GM18505 (cell line): ENCODE measurements at regions not wholly inside any gene's neighbourhood (a gene's known extent, or its start where the extent isn't known, plus 50 kb on each side); places are given as distances from the start of the nearest gene placed in this dataset.

ENCODE experiments used
- ATAC-seq: cut with Tn5 transposase; IDR thresholded peaks from one replicate; pipeline ENCODE4 v1.9.1; 2021; ENCODE audit not compliant: unreplicated experiment
- POLR2A ChIP-seq: IDR thresholded peaks from 4 replicates; pipeline ENCODE4 v1.6.1; 2011; ENCODE audit warnings: borderline replicate concordance; ENCODE audit not compliant: insufficient read depth, insufficient read length; ENCODE audit errors: extremely low read depth

- ATAC-seq, result no peak
- TF ChIP-seq POLR2A, result no peak
Measured at GRCh38 chr4:129350834-129351721, 255.1 kb downstream of the C4orf33 start.

- no peak for ATAC-seq
- no peak for TF ChIP-seq POLR2A
Measured at GRCh38 chr4:129352480-129352879, 256.5 kb downstream of the C4orf33 start.

GRCh38 chr4:129353490-129353889, 257.5 kb downstream of the C4orf33 start:
- no peak for TF ChIP-seq POLR2A
- no peak for ATAC-seq

GRCh38 chr4:129355031-129355430, 259.1 kb downstream of the C4orf33 start:
- no peak for ATAC-seq
- TF ChIP-seq POLR2A, result no peak

GRCh38 chr4:129355516-129355915, 259.6 kb downstream of the C4orf33 start:
- no peak for ATAC-seq
- no peak for TF ChIP-seq POLR2A

GRCh38 chr4:129358571-129358970, 262.6 kb downstream of the C4orf33 start:
- TF ChIP-seq POLR2A, result no peak
- ATAC-seq, result no peak

- no peak for TF ChIP-seq POLR2A
- no peak for ATAC-seq
Measured at GRCh38 chr4:129359461-129359860, 263.5 kb downstream of the C4orf33 start.

GRCh38 chr4:129362691-129363274, 266.8 kb downstream of the C4orf33 start:
- peak; percentile 82 for ATAC-seq
- TF ChIP-seq POLR2A, result no peak

- TF ChIP-seq POLR2A, result no peak
- no peak for ATAC-seq
Measured at GRCh38 chr4:129364747-129365452, 268.9 kb downstream of the C4orf33 start.

GRCh38 chr4:129369361-129370010, 273.5 kb downstream of the C4orf33 start:
- TF ChIP-seq POLR2A, result no peak
- ATAC-seq, result no peak

GRCh38 chr4:129371065-129371464, 275.1 kb downstream of the C4orf33 start:
- TF ChIP-seq POLR2A, result no peak
- no peak for ATAC-seq

GRCh38 chr4:129371926-129372325, 276.0 kb downstream of the C4orf33 start:
- no peak for ATAC-seq
- no peak for TF ChIP-seq POLR2A

- ATAC-seq, result no peak
Measured at GRCh38 chr4:129377131-129377845, 281.3 kb downstream of the C4orf33 start.

GRCh38 chr4:129378364-129378763, 282.4 kb downstream of the C4orf33 start:
- no peak for TF ChIP-seq POLR2A
- ATAC-seq, result no peak

More at GRCh38 chr4:129377131-129377845, 281.3 kb downstream of the C4orf33 start:
- no peak for TF ChIP-seq POLR2A
